ENCODE measurements at regions not wholly inside any gene's neighbourhood (a gene's known extent, or its start where the extent isn't known, plus 50 kb on each side); places are given as distances from the start of the nearest gene placed in this dataset.

DNA sequence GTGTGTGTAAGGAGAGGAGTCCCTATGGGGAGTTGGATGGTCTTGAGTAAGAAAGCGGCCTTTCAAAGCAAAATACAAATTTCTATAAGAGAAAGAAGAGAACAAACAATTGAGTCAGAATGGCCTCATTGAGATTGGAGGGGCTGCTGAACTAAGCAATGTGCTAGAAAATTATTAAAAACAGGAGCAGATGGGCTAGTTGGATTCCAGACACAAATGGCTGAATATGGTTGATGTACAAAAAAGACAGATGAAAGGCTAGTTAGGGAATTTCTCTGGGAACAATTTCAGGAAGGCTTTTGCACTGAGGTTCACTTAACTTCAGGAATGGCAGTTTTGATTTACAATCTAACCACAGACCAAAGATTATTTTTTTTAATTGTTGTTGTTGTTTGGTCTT, 1806.8 kb upstream of the TENM3 start:
- TF ChIP-seq, protein P1, sequence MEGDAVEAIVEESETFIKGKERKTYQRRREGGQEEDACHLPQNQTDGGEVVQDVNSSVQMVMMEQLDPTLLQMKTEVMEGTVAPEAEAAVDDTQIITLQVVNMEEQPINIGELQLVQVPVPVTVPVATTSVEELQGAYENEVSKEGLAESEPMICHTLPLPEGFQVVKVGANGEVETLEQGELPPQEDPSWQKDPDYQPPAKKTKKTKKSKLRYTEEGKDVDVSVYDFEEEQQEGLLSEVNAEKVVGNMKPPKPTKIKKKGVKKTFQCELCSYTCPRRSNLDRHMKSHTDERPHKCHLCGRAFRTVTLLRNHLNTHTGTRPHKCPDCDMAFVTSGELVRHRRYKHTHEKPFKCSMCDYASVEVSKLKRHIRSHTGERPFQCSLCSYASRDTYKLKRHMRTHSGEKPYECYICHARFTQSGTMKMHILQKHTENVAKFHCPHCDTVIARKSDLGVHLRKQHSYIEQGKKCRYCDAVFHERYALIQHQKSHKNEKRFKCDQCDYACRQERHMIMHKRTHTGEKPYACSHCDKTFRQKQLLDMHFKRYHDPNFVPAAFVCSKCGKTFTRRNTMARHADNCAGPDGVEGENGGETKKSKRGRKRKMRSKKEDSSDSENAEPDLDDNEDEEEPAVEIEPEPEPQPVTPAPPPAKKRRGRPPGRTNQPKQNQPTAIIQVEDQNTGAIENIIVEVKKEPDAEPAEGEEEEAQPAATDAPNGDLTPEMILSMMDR (conservative IDR thresholded peaks at IDR 0.05; ENCODE audit: low read depth, low read length) = no peak
- no peak for TF ChIP-seq EZH2 (IDR thresholded peaks at IDR 0.05; ENCODE audit: borderline replicate concordance, low read depth, low read length, poor library complexity, severe bottlenecking)
